COR-L47 (cell line): ENCODE measurements at regions not wholly inside any gene's neighbourhood (a gene's known extent, or its start where the extent isn't known, plus 50 kb on each side); places are given as distances from the start of the nearest gene placed in this dataset.
"Not testable (repeated sequence)": the region's sequence is repeated elsewhere in the genome, so short reads cannot be mapped to it uniquely, and the experiment has no call there.

Experiments
- DNase-seq: peaks from one replicate; lab custom pipeline; 2025; lab: John Stamatoyannopoulos, UW

GRCh38 chr6:54564188-54564587, 255.9 kb downstream of the TINAG start:
- not testable (repeated sequence) for DNase-seq

DNA sequence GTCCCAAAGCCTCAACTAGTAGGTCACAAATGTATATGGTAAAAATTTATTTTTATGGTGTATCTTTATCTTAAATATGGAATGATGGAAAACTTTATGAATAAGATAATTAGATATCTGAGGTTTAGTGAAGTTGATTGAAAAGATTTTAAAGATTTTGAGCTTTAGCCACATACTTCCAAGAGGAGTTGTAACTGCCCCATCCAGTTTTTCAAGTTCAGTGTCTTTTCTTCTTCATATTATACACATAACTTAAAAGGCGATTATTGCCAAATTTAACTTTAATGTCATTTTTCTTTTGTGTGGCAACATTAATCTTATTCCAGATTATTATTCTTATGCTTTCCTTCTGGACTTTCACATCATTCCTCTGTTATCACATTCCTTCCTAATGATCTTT, 266.4 kb downstream of the TINAG start:
- no peak for DNase-seq

DNA sequence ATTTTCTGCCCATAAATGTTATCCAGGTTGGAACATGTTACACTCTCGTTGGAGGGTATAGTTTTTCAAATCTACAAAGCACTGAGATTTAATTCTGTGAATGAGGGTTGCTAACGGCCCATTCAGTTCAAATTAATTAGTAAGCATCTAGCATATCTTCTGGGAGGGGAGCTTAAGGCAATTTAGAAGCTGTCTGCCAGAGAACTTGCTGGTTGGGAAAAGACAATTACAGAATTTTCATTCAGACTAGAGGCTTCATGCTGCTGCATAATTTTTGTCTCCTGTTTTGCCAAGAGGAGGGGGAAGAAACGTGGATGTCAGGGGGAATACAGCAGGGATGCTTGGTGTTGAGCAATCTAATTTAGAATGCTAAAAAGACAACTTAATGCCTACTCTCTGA, 268.3 kb upstream of the FAM83B start:
- DNase-seq, result no peak

DNA sequence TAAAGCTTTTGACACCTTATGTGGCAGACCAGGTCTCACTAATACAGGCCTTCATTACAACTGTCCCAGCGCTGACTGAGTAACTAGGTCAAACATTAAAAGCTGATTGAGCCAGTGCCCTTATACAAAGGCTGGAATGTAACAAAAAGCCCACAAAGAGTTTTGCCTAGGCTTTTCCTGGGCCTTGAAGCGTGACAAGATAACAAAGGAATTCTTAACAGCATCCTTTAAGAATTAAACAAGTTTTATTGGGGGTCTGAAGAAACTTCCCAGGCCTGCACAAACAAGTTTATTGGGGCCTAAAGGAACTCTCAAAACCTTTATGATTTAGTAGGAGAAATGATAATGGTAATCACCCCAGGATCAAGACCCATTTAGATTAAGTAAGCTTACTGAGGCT, 267.6 kb upstream of the FAM83B start:
- no peak for DNase-seq

DNA sequence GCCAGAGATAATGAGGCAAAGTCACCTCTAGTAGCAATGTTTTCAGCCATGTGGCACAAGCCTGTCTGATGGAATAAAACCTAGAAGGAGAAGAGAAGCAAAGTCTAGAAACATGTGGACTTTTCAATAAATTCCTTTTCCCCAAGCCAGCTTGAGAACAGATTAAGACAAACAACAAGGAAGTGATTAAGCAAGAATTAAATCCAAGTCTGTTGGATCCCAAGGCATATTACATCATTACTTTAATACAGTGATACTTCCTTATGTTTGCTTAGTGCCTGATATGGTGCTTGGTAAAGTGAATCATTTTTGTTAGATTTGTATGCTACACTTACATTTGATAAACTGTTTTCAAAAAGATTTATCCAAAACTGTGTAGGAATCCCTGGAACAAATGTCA, 260.3 kb upstream of the FAM83B start:
- no peak for DNase-seq

GRCh38 chr6:54587277-54587676, 259.3 kb upstream of the FAM83B start:
- DNase-seq, result no peak

DNA sequence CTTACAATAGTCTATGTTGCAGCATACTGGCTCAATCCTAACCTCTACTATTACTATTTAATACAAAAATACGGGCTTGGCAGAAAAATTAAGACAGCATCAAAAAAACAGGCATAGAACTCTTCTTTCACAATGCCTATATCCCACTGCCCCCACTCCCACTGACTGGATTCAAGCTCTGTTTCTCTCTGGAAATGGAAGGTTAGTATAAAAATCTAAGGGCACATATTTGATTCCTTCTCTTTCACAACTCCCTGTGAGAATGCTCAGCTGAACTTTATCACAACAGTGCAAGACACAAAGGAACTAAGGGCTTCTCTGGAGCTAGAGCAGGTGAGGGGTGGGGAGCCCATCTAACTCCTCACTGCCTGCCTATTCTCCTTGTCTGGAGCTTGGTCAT, 258.4 kb upstream of the FAM83B start:
- no peak for DNase-seq

GRCh38 chr6:54595844-54596243, 250.7 kb upstream of the FAM83B start:
- no peak for DNase-seq

DNA sequence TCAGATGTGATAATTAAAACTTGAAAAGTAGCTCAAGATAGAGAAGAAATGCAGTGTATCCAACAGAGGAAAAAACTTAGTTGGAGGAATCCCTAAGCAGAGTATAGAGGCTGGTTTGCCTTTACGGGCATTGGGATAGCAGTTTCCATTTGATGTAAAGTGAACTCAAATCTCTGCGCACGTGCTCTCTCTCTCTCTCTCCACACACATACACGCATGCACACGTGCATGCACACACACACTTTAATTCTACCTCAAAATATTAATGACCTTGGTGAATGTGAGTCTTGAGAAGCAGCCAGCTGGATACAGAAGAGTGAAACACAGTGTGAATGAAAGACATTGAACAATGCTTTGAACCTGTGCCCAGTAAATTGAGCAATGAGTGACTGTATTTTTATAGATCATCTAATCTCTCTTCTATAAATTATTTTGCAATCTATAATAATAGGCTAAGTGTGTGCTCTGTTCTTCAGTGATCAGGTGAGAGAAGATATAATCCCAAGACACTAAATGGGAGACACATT, 247.7 kb upstream of the FAM83B start:
- no peak for DNase-seq

DNA sequence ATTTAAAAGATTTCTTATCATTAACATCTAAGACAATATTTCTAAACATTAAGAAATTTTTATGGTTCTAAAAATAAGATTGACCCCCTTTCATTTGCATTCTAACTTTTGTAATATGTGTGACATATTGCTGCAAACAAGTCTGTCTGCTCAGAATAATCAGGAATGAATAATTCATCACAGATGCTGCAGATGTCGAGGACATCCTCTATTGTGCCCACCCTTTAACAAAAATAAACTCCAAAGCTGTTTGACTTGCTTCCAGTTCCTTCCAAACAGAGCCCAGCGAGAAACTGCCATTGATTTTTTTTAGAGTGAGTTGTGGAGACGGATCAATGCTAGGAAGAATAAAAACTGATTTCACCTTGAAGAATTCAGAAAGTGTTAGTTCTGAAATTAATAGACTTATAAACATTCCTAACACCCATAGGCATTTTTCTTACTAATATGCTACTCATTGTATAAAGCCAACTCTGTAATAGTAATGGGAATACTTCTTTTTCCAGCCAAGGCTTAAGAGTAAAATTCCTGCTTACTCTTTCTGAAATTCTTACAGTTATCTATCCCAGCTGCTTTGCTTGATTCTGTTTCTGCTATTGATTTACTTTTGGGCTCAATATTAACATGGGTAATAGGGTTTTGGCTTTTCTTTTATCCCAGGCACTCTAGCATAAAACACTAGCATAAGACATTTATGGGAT, 244.8 kb upstream of the FAM83B start:
- DNase-seq, result no peak

DNA sequence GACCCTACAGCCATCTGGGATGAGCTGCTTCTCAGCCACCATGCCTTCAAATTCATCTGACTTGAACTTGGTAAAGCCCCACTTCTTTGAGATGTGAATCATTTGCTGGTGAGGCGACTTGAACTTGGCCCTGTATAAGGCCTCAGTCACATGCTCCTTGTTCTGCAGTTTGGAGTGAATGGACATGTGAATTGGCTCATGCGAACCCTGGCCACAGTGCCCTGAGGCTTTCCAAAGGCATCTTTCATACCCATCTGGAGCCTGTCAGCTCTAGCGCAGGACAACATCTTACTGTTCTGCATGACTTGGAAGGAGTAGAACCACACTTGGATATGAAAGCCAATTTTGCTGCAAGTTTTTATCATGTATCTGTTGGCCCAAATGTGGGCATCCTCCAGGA, 244.0 kb upstream of the FAM83B start:
- DNase-seq, result no peak

DNA sequence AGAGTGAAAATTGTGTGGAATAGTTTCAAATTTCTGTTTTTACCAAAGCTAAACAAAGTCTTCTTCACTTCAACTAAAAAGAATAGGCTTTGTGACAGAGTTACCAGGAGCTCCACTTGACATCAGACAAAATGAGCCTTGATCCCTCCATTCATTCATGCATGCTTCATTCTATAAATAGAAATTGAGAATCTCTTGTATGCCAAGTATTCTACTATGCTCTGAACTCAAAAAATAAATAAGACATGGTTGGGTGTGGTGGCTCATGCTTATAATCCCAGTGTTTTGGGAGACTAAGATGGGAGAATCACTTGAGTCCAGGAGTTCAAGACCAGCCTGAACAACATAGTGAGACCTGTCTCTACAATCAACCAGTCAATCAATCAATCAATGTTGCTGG, 236.6 kb upstream of the FAM83B start:
- DNase-seq, result no peak

DNA sequence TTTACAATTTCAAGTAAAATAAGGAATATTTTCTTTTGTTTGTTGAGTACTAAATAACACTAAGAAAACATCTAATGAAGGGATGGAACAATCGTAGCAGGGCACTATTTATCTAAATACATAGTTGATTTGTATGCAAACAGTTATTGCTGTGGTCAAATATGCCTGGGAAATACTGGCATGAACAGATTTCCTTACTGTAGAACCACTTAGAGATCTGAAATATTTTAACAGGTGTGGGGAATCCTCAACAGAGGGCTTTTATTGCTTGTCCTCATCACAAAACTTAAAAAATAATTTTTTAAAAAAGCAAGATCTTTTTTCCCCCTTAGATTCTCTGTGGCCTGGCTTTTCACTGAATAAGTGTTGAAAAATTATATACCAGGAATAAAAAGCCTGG, 233.0 kb upstream of the FAM83B start:
- DNase-seq, result no peak

DNA sequence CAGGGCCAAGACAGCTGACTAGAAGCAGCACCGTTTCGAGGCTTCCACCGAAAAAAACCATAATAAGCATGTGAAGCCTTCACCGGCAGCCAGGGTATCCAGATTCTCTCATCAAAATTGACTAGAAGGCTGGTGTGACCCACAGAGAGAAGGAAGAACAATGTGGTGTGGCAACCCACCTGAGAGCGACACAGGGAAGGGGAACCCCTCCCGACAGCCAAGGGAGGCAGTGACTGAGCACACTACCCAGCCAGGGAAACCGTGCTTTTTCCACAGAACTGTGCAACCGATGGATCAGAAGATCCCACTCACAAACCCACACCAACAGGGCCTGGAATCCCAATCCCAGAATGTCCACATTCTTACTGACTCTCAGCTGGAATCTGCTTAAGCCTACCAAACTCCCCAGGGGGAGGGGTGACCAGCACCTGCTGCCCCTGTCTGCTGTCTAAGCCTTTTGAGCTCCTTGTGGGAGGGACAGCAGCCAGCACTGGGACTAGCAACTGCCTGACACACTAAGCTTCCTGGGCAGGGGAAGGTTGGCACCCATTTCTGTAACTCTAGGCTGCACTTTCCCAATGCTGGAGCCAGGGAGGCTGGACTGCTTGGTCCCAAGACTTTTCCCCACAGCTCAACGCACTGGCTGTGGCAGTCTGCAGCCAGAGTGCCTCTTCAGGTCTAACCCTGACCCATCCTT, 231.9 kb upstream of the FAM83B start:
- DNase-seq, result no peak

- DNase-seq, result no peak
These were observed 228.8 kb upstream of the FAM83B start for GRCh38 chr6:54617730-54618129.

DNA sequence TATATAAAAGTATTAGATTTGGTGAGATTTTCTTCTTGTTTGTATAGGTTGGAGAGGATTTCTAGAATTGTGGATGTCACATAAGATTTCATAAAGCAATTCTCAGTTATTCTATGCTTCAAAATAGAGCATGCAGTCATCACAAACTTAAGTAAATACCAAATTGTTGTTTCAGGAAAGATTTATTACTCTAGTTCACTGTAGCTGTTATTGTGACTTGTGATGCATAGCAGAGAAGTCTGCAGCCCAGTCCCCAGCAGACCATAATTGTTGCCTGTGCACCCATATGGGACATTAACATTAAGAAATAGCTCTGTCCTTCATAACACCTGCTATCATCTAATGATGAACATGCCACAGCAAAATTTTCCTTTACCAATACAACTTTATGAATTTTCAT, 228.0 kb upstream of the FAM83B start:
- DNase-seq, result no peak

DNA sequence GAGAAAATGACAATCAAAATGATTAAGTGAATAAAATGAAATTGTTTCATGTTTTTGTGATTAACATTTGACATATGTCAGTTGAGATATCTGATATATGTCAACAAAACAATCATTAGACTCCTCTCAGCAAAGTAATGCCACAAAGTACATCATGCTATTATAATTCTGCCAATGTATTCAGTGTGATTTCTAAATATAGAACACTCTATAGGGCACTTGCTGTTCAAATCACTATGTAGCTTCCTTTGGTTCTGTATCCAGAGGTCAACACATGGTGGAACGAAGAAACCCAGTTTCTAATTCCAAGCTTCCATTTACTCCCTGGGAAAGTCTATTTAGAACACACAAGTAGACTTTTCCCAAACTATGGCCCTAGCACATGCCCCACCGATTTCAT, 227.5 kb upstream of the FAM83B start:
- DNase-seq, result no peak

- DNase-seq, result no peak
These were observed 225.3 kb upstream of the FAM83B start for GRCh38 chr6:54621285-54621684.

- no peak for DNase-seq
These were observed 222.4 kb upstream of the FAM83B start for GRCh38 chr6:54624216-54624615.

DNA sequence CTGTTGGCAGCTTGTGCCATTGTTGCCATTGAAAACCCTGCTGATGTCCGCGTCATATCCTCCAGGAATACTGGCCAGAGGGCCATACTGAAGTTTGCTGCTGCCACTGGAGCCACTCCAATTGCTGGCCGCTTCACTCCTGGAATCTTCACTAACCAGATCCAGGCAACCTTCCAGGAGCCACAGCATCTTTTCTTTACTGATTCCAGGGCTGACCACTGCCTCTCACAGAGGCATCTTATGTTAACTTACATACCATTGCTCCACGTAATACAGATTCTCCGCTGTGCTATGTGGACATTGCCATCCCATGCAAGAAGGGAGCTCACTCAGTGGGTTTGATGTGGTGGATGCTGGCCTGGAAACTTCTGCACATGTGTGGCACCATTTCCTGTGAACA, 221.8 kb upstream of the FAM83B start:
- DNase-seq, result no peak

GRCh38 chr6:54629131-54629530, 217.4 kb upstream of the FAM83B start:
- no peak for DNase-seq

GRCh38 chr6:54632984-54633565, 213.5 kb upstream of the FAM83B start:
- no peak for DNase-seq

GRCh38 chr6:54633601-54634000, 213.0 kb upstream of the FAM83B start:
- DNase-seq, result no peak
